ENCODE measurements at regions not wholly inside any gene's neighbourhood (a gene's known extent, or its start where the extent isn't known, plus 50 kb on each side); places are given as distances from the start of the nearest gene placed in this dataset.

DNA sequence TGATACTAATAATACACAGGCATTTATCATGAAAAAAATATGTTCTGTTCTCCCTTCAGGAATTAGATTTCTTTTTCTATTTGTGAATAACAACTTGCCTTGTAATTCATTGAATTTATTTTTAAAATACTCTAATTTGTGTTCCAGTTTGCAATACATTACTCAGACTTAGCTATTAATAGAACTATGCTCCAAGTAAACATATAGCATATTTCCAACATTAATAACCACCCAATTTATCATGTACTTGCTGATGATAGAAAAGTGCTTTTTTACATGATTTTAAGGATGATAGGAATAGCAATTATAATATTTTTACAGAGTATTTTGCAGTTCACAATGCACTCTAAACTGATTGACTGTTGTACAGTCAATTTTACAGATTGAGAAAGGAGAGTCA, 338.8 kb upstream of the SEMA3D start:
- DNase-seq (ENCODE audit: extremely low read depth, low read depth): no peak

DNA sequence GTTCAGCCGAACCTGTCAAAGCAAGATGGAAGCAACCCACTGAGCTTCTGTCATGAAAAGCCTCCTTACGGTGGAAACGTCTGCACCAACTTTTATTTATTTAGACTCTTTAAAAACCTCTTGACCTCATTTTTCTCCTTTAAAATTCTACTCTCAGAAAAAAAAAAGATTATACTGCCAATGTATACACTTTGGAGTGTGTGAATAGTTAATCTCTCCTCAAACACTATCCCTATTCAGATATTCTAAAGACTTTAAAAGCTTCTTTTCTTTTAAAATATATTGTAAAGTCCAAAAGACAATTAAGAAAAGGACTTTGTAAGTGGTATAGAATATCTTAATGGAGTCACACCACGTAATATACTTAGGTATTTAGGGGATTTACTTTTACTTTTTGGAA, 335.2 kb upstream of the SEMA3D start:
- DNase-seq (ENCODE audit: extremely low read depth, low read depth): no peak

- DNase-seq (ENCODE audit: extremely low read depth, low read depth): no peak
Observed at GRCh38 chr7:85521108-85521694, 334.3 kb upstream of the SEMA3D start.

DNA sequence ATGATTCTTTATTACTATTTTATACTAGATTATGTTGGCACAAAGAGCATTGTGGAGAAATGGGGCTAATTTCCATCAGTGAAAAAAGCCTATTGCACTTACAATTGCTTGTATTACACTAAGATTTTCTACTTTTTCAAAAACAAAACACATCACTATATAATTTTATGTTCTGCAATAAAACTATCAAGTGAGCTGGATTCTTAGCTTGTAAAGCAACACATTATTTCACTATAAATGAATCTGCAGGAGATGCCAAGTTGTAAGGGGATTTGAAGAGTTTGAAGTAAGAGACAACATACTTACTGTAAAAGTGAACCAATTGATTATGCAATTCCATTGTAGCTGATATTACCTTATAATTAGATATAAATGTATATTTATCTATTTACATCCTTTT, 333.3 kb upstream of the SEMA3D start:
- no peak for DNase-seq (ENCODE audit: extremely low read depth, low read depth)

- DNase-seq (ENCODE audit: extremely low read depth, low read depth): no peak
Observed at GRCh38 chr7:85516675-85517074, 329.8 kb upstream of the SEMA3D start.

DNA sequence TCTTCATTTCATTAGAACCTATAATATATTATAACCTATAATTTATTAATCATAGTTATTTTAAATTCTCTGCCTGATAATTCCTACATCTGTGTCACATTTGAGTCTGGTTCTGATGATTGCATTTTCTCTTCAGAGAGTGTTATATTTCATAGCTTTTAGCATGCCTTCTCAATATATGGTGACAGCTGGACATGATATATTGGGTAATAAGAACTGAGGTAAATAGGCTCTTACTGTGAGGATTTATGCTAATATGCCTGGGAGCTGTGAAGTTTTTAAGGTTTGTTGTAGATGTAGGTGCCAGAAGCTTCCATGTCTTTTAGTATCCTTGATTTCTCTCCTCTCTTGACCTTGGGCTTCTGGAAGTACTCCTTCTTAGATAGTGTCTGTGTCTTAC, 325.9 kb upstream of the SEMA3D start:
- no peak for DNase-seq (ENCODE audit: extremely low read depth, low read depth)

GRCh38 chr7:85510287-85510686, 323.4 kb upstream of the SEMA3D start:
- DNase-seq (ENCODE audit: extremely low read depth, low read depth): no peak

- no peak for DNase-seq (ENCODE audit: extremely low read depth, low read depth)
Observed at GRCh38 chr7:85509476-85509875, 322.6 kb upstream of the SEMA3D start.

GRCh38 chr7:85508642-85509410, 322.0 kb upstream of the SEMA3D start:
- DNase-seq (ENCODE audit: extremely low read depth, low read depth): no peak

GRCh38 chr7:85498031-85498430, 311.2 kb upstream of the SEMA3D start:
- no peak for DNase-seq (ENCODE audit: extremely low read depth, low read depth)

- no peak for DNase-seq (ENCODE audit: extremely low read depth, low read depth)
Observed at GRCh38 chr7:85489498-85489897, 302.6 kb upstream of the SEMA3D start.

DNA sequence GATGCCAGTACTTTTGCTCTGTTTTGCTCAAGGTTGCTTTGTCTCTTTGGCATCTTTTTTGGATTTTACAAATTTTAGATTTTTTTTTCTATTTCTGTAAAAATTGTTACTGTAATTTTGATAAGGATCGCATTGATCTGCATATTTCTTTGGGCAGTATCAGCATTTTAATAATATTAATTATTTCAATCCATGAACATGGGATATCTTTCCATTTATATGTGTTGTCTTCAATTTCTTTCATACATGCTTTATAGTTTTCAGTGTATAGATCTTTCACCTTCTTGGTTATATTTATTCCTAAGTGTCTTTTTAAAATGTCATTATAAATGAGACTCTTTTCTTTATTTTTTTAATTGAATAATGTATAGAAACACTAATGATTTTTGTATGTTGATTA, 301.6 kb upstream of the SEMA3D start:
- no peak for DNase-seq (ENCODE audit: extremely low read depth, low read depth)

DNA sequence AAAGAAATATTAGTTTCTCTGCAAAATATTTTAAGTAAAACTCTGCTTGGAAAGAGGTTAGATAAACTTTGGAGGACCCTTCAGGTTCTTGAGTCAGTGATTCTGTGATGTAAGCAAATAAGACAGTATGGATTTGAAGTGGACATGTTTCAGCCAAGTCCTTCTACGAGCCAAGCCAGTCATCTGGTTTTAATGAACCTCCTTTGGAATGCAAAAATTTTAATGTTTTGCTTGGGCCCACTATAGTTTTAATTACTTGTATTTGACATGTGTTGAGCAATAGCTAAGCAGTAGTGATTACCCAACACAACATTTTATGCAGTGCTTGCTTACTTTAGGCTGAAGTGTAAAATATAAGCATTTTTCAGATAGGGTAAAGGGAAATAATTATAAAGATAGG, 296.3 kb upstream of the SEMA3D start:
- no peak for DNase-seq (ENCODE audit: extremely low read depth, low read depth)

- DNase-seq (ENCODE audit: extremely low read depth, low read depth): no peak
Observed at GRCh38 chr7:85480666-85481065, 293.8 kb upstream of the SEMA3D start.

GRCh38 chr7:85479918-85480643, 293.2 kb upstream of the SEMA3D start:
- DNase-seq (ENCODE audit: extremely low read depth, low read depth): no peak

DNA sequence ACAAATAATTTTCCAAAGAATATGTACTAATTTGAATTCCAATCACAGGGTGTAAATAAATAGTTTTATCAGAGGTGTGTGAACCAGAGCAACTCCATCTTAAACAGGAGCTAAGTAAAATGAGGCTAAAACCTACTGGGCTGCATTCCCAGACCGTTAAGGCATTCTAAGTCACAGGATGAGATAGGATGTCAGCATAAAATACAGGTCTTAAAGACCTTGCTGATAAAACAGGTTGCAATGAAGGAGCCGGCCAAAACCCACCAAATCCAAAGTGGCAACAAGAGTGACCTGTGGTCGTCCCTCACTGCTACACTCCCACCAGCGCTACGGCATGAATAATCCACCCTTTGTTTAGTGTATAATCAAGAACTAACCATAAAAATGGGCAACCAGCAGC, 291.7 kb upstream of the SEMA3D start:
- DNase-seq (ENCODE audit: extremely low read depth, low read depth): no peak

DNA sequence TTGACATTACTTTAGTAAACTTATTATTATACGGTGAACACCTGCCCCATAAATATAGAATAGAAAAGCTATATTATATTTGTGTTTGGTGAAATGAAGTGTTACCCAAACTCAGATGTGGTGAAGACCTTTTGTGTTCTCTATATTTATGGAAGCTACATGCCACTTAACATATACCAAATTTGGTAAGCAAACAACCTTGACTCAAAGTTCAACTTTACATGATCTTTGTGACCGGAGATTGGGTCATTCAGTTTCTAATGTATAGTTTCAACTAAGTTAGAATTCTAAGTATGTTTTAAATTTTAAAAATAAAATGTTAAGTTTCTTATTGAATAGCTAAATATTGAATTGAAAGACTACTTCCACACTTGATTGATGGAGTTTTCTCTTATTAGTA, 288.6 kb upstream of the SEMA3D start:
- DNase-seq (ENCODE audit: extremely low read depth, low read depth): no peak

GRCh38 chr7:85475071-85475470, 288.2 kb upstream of the SEMA3D start:
- no peak for DNase-seq (ENCODE audit: extremely low read depth, low read depth)

GRCh38 chr7:85474234-85474633, 287.4 kb upstream of the SEMA3D start:
- no peak for DNase-seq (ENCODE audit: extremely low read depth, low read depth)

DNA sequence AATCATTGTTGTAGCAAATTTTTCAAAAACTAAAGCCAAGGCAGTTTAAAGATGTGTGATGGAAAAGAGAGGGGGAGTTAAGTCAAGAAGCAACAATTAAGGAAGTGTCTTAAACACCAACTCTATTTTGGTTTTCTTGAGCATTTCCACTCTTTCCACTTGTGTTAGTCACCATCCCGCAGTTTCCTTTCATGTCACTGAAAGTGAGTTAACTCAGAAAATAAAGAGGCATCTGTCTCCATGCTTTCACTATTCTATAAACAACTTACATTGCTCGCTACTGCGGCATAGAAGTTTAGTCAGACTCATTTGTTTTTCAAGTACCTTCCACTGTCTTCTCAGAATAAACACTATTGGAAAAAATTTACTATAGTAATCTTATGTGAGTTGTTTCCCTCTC, 284.9 kb upstream of the SEMA3D start:
- no peak for DNase-seq (ENCODE audit: extremely low read depth, low read depth)

DNA sequence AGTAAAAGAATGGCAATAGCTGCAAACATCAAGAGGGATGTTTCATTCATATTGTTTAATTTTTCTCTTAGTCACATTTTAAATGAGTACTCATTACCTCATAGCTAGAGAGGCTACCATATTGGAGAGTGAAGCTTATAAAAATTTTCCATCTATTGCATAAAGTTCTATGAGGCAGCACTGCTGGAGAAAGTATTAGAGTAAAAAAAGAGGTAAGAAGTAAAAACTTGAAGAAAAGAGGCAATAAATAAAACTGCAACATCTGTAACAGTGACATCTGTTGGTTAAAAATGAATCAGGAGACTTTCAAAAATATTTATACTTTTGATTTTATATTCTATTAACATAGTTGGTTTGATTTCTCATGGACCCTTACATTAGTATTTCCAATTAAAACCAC, 284.5 kb upstream of the SEMA3D start:
- DNase-seq (ENCODE audit: extremely low read depth, low read depth): no peak

- peak; percentile 15 for DNase-seq (ENCODE audit: extremely low read depth, low read depth)
Observed at GRCh38 chr7:85469446-85470010, 282.7 kb upstream of the SEMA3D start.

All from NCI-H460 (cell line).